ENCODE measurements at regions not wholly inside any gene's neighbourhood (a gene's known extent, or its start where the extent isn't known, plus 50 kb on each side); places are given as distances from the start of the nearest gene placed in this dataset.

DNA sequence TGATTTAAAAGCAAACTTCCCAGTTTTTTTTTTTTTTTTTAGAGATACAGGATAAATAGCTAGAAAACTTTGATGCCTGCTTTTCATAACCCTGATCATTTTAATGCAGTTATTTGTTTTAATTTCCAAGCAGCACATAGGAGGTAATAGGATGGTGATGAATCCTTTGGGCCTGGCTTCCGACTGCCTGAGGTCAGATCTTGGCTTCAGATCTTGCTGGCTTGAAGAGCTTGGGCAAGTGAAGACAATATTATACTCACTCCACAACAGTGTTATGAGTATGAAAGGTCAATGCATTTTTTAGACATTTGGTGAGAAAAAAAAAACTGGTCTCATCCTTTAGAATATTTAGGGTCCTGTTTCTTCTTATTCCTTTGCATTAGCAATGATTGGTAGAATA, 124.8 kb upstream of the PRKCQ start:
- TF ChIP-seq, protein P1, sequence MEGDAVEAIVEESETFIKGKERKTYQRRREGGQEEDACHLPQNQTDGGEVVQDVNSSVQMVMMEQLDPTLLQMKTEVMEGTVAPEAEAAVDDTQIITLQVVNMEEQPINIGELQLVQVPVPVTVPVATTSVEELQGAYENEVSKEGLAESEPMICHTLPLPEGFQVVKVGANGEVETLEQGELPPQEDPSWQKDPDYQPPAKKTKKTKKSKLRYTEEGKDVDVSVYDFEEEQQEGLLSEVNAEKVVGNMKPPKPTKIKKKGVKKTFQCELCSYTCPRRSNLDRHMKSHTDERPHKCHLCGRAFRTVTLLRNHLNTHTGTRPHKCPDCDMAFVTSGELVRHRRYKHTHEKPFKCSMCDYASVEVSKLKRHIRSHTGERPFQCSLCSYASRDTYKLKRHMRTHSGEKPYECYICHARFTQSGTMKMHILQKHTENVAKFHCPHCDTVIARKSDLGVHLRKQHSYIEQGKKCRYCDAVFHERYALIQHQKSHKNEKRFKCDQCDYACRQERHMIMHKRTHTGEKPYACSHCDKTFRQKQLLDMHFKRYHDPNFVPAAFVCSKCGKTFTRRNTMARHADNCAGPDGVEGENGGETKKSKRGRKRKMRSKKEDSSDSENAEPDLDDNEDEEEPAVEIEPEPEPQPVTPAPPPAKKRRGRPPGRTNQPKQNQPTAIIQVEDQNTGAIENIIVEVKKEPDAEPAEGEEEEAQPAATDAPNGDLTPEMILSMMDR (conservative IDR thresholded peaks at IDR 0.05; ENCODE audit: low read depth, low read length), result no peak
- TF ChIP-seq EZH2 (IDR thresholded peaks at IDR 0.05; ENCODE audit: low read length, unreplicated experiment), result no peak
- TF ChIP-seq EZH2phosphoT487 (IDR thresholded peaks at IDR 0.05; ENCODE audit: borderline replicate concordance, low read length), result no peak
